ENCODE measurements at regions not wholly inside any gene's neighbourhood (a gene's known extent, or its start where the extent isn't known, plus 50 kb on each side); places are given as distances from the start of the nearest gene placed in this dataset.

DNA sequence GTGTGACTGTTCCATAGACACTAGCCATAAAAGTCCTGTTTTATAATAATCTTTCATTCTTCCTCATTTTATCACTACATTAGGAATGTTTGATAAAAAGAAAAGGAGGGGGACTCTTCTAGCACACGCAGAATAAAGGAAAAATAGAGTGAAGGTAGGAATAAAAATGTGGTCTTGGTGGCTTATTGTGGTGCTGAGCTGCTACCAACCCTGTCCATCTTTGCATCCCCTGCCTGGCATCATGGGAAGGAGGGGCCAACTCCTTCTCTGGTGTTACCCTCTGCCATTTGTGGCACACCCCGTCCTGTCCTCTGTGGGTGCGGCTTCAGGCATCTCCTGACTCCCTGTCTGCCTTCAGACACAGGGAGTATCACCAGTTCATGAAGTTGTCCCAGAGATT is 104.9 kb upstream of the ZNF536 start:
- TF ChIP-seq POLR2A (IDR thresholded peaks at IDR 0.05; ENCODE audit: control extremely low read depth in 1 of 2, low read depth in 2 of 2, low read length in 2 of 2) (no peak), YY1 (IDR thresholded peaks at IDR 0.05; ENCODE audit: low read depth, low read length) (no peak), ASH2L (IDR thresholded peaks at IDR 0.05; ENCODE audit: low read length) (no peak), CHD2 (IDR thresholded peaks at IDR 0.05; ENCODE audit: low read length) (no peak), EZH2 (IDR thresholded peaks at IDR 0.05; ENCODE audit: low read depth, low read length, severe bottlenecking) (no peak), POLR2AphosphoS5 (IDR thresholded peaks at IDR 0.05; ENCODE audit: low read depth, low read length) (no peak)
- TF ChIP-seq, protein P1, sequence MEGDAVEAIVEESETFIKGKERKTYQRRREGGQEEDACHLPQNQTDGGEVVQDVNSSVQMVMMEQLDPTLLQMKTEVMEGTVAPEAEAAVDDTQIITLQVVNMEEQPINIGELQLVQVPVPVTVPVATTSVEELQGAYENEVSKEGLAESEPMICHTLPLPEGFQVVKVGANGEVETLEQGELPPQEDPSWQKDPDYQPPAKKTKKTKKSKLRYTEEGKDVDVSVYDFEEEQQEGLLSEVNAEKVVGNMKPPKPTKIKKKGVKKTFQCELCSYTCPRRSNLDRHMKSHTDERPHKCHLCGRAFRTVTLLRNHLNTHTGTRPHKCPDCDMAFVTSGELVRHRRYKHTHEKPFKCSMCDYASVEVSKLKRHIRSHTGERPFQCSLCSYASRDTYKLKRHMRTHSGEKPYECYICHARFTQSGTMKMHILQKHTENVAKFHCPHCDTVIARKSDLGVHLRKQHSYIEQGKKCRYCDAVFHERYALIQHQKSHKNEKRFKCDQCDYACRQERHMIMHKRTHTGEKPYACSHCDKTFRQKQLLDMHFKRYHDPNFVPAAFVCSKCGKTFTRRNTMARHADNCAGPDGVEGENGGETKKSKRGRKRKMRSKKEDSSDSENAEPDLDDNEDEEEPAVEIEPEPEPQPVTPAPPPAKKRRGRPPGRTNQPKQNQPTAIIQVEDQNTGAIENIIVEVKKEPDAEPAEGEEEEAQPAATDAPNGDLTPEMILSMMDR (IDR thresholded peaks at IDR 0.05; ENCODE audit: control extremely low read depth in 1 of 3, insufficient read depth in 1 of 3, low read depth in 1 of 3, low read length in 3 of 3), result no peak

All from H1 (cell line).